ENCODE measurements at regions not wholly inside any gene's neighbourhood (a gene's known extent, or its start where the extent isn't known, plus 50 kb on each side); places are given as distances from the start of the nearest gene placed in this dataset.

DNA sequence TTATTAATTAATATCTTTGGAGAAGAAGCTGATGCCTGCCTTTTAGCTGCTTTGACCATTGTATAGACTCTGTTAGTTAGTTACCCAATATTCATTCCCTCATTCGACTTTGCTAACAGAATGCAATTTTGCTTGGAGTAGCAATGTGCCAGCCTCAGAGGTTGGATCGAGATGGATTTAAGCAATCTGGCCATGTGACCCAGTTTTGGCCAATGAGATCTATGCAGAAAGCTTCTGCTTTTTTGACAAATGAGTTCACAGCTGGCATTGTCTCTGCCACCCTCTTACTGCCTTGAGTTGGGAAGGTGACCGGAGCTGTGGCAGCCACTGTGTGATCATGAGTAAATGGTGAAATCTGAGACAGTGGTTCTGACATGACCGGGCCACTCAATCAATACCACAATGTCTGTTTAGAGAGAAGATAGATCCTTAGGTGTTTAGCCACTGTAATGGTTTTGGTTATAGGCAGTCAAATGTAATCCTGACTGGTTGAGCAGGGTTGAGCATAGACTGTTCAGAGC, 74.9 kb upstream of the MED13L start:
- ChIA-PET CTCF (interaction anchor here (0.6 kb wide), 1 partner anchor 16 kb away, joined by 5 read pairs; no protein-coding TSS in a partner anchor), POLR2A (interaction anchor here (1.1 kb wide), 1 partner anchor 11 kb away, joined by 3 read pairs; no protein-coding TSS in a partner anchor)
- Histone ChIP-seq H3K4me1 (ENCODE audit: control insufficient read depth, insufficient read depth, low read length) (no peaks in the 10 kb centered on the region), H3K4me3 (ENCODE audit: low read depth, low read length) (no peak overlapping the region), H3K27ac (ENCODE audit: extremely low read depth, low read depth, low read length) (no peak overlapping the region), H3K36me3 (ENCODE audit: control insufficient read depth in 2 of 2, insufficient read depth in 1 of 2, low read length in 2 of 2) (no peaks in the 10 kb centered on the region), H3K9me3 (ENCODE audit: control insufficient read depth, insufficient read depth, low read depth, low read length) (no peaks in the 10 kb centered on the region)
- TF ChIP-seq, protein P1, sequence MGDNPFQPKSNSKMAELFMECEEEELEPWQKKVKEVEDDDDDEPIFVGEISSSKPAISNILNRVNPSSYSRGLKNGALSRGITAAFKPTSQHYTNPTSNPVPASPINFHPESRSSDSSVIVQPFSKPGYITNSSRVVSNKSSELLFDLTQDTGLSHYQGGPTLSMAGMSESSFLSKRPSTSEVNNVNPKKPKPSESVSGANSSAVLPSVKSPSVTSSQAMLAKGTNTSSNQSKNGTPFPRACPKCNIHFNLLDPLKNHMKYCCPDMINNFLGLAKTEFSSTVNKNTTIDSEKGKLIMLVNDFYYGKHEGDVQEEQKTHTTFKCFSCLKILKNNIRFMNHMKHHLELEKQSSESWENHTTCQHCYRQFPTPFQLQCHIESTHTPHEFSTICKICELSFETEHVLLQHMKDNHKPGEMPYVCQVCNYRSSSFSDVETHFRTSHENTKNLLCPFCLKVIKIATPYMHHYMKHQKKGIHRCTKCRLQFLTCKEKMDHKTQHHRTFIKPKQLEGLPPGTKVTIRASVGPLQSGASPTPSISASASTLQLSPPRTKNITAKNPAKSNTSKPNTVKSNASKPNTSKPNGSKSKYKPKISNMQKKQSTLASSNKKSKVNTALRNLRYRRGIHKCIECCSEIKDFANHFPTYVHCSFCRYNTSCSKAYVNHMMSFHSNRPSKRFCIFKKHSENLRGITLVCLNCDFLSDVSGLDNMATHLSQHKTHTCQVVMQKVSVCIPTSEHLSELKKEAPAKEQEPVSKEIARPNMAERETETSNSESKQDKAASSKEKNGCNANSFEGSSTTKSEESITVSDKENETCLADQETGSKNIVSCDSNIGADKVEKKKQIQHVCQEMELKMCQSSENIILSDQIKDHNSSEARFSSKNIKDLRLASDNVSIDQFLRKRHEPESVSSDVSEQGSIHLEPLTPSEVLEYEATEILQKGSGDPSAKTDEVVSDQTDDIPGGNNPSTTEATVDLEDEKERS (tag by site-specific recombination; IDR thresholded peaks at IDR 0.05) = 0 out of 2 replicates have a peak, but pooled peaks have one; percentile 17
- TF ChIP-seq ZNF292 (tag by site-specific recombination; IDR thresholded peaks at IDR 0.05; ENCODE audit: borderline replicate concordance, low read depth) (no peak), WT1 (tag by site-specific recombination; IDR thresholded peaks at IDR 0.05) (no peak), ZNF792 (tag by site-specific recombination; IDR thresholded peaks at IDR 0.05) (no peak), ZNF48 (tag by site-specific recombination; IDR thresholded peaks at IDR 0.05) (no peak), ZNF529 (tag by site-specific recombination; IDR thresholded peaks at IDR 0.05; ENCODE audit: insufficient replicate concordance) (no peak), ZNF366 (tag by site-specific recombination; conservative IDR thresholded peaks at IDR 0.05) (no peak), ZNF585B (tag by site-specific recombination; IDR thresholded peaks at IDR 0.05) (no peak), IKZF3 (tag by site-specific recombination; IDR thresholded peaks at IDR 0.05) (no peak), ZIC2 (tag by site-specific recombination; IDR thresholded peaks at IDR 0.05) (no peak), ZNF138 (tag by site-specific recombination; IDR thresholded peaks at IDR 0.05; ENCODE audit: borderline replicate concordance) (no peak), ZNF830 (tag by site-specific recombination; IDR thresholded peaks at IDR 0.05; ENCODE audit: low read depth) (no peak), RBAK (tag by site-specific recombination; IDR thresholded peaks at IDR 0.05) (no peak), SETDB1 (IDR thresholded peaks at IDR 0.05; ENCODE audit: insufficient read length, low read length) (peak; percentile 48), ZNF677 (tag by site-specific recombination; IDR thresholded peaks at IDR 0.05) (no peak), ZFP69B (tag by site-specific recombination; IDR thresholded peaks at IDR 0.05) (no peak), SP2 (tag by site-specific recombination; IDR thresholded peaks at IDR 0.05) (no peak)
- TF ChIP-seq, protein P2, sequence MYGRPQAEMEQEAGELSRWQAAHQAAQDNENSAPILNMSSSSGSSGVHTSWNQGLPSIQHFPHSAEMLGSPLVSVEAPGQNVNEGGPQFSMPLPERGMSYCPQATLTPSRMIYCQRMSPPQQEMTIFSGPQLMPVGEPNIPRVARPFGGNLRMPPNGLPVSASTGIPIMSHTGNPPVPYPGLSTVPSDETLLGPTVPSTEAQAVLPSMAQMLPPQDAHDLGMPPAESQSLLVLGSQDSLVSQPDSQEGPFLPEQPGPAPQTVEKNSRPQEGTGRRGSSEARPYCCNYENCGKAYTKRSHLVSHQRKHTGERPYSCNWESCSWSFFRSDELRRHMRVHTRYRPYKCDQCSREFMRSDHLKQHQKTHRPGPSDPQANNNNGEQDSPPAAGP (tag by site-specific recombination; IDR thresholded peaks at IDR 0.05) = no peak
- TF ChIP-seq, protein P3, sequence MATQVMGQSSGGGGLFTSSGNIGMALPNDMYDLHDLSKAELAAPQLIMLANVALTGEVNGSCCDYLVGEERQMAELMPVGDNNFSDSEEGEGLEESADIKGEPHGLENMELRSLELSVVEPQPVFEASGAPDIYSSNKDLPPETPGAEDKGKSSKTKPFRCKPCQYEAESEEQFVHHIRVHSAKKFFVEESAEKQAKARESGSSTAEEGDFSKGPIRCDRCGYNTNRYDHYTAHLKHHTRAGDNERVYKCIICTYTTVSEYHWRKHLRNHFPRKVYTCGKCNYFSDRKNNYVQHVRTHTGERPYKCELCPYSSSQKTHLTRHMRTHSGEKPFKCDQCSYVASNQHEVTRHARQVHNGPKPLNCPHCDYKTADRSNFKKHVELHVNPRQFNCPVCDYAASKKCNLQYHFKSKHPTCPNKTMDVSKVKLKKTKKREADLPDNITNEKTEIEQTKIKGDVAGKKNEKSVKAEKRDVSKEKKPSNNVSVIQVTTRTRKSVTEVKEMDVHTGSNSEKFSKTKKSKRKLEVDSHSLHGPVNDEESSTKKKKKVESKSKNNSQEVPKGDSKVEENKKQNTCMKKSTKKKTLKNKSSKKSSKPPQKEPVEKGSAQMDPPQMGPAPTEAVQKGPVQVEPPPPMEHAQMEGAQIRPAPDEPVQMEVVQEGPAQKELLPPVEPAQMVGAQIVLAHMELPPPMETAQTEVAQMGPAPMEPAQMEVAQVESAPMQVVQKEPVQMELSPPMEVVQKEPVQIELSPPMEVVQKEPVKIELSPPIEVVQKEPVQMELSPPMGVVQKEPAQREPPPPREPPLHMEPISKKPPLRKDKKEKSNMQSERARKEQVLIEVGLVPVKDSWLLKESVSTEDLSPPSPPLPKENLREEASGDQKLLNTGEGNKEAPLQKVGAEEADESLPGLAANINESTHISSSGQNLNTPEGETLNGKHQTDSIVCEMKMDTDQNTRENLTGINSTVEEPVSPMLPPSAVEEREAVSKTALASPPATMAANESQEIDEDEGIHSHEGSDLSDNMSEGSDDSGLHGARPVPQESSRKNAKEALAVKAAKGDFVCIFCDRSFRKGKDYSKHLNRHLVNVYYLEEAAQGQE (tag by site-specific recombination; IDR thresholded peaks at IDR 0.05) = no peak
- TF ChIP-seq, protein P4, sequence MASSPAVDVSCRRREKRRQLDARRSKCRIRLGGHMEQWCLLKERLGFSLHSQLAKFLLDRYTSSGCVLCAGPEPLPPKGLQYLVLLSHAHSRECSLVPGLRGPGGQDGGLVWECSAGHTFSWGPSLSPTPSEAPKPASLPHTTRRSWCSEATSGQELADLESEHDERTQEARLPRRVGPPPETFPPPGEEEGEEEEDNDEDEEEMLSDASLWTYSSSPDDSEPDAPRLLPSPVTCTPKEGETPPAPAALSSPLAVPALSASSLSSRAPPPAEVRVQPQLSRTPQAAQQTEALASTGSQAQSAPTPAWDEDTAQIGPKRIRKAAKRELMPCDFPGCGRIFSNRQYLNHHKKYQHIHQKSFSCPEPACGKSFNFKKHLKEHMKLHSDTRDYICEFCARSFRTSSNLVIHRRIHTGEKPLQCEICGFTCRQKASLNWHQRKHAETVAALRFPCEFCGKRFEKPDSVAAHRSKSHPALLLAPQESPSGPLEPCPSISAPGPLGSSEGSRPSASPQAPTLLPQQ (tag by site-specific recombination; IDR thresholded peaks at IDR 0.05) = no peak
- TF ChIP-seq, protein P5, sequence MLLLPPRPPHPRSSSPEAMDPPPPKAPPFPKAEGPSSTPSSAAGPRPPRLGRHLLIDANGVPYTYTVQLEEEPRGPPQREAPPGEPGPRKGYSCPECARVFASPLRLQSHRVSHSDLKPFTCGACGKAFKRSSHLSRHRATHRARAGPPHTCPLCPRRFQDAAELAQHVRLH (tag by site-specific recombination; IDR thresholded peaks at IDR 0.05) = peak; percentile 53; the same call in 1 of the 2 replicates
- TF ChIP-seq, protein P6, sequence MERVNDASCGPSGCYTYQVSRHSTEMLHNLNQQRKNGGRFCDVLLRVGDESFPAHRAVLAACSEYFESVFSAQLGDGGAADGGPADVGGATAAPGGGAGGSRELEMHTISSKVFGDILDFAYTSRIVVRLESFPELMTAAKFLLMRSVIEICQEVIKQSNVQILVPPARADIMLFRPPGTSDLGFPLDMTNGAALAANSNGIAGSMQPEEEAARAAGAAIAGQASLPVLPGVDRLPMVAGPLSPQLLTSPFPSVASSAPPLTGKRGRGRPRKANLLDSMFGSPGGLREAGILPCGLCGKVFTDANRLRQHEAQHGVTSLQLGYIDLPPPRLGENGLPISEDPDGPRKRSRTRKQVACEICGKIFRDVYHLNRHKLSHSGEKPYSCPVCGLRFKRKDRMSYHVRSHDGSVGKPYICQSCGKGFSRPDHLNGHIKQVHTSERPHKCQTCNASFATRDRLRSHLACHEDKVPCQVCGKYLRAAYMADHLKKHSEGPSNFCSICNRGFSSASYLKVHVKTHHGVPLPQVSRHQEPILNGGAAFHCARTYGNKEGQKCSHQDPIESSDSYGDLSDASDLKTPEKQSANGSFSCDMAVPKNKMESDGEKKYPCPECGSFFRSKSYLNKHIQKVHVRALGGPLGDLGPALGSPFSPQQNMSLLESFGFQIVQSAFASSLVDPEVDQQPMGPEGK (tag by site-specific recombination; IDR thresholded peaks at IDR 0.05) = no peak
- TF ChIP-seq, protein P7, sequence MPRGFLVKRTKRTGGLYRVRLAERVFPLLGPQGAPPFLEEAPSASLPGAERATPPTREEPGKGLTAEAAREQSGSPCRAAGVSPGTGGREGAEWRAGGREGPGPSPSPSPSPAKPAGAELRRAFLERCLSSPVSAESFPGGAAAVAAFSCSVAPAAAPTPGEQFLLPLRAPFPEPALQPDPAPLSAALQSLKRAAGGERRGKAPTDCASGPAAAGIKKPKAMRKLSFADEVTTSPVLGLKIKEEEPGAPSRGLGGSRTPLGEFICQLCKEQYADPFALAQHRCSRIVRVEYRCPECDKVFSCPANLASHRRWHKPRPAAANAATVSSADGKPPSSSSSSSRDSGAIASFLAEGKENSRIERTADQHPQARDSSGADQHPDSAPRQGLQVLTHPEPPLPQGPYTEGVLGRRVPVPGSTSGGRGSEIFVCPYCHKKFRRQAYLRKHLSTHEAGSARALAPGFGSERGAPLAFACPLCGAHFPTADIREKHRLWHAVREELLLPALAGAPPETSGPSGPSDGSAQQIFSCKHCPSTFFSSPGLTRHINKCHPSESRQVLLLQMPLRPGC (tag by site-specific recombination; IDR thresholded peaks at IDR 0.05) = no peak
